ENCODE measurements at regions not wholly inside any gene's neighbourhood (a gene's known extent, or its start where the extent isn't known, plus 50 kb on each side); places are given as distances from the start of the nearest gene placed in this dataset.

DNA sequence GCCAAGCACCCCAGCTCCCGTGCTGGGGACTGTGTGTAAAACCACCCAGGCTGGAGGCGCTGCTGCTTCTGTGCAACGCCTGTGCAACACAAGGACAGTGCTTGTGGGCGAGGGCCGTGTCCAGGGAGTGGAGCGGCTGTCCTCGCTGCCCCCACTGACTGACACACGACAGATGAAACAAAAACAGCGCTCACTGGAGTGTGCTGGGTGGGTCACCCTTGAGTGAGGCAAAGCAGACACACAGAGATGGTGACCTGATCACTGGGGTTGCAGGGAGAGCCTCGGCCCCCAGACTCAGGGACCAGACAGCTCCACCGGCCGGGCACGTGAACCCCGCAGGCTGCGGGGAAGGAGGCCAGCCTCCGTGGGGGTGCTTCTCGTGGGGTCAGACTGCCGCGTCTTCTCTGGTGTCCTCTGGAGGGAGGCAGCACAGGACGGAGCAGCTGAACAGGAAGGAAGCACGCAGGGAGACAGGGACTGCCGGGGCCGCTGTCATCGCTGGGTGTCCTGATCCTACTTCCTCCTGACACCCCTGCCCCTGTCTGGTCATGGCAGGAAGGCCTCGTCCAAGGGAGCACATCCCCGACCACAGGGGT lies 75.9 kb upstream of the CST7 start:
- Histone ChIP-seq H3K14ac (ENCODE audit: low read length) (peak overlapping the region; percentile 48), H2BK12ac (ENCODE audit: low read length) (no peak overlapping the region), H3K27me3 (ENCODE audit: control insufficient read depth in 3 of 3, insufficient read depth in 3 of 3, low read depth in 1 of 3, low read length in 3 of 3) (no peaks in the 10 kb centered on the region), H3K9ac (ENCODE audit: low read depth, low read length, poor library complexity) (no peak overlapping the region), H3K4me1 (ENCODE audit: control insufficient read depth in 2 of 2, insufficient read depth in 1 of 2, low read depth in 1 of 2, low read length in 2 of 2) (peaks cover 0 to 8% of the 10 kb centered on the region in 2 donors), H3K9me3 (replicated peaks in 1 of 2; ENCODE audit: control insufficient read depth in 2 of 2, insufficient read depth in 1 of 2, low read depth in 1 of 2, low read length in 2 of 2) (no peaks in the 10 kb centered on the region), H3K4me2 (ENCODE audit: insufficient read depth, low read length, poor library complexity, severe bottlenecking) (no peak overlapping the region), H3K23ac (ENCODE audit: low read depth, low read length, poor library complexity) (peak overlapping the region; percentile 74), H3K27ac (replicated peaks; ENCODE audit: low read length) (no peak overlapping the region), H3K4me3 (ENCODE audit: low read length in 2 of 2) (no peak overlapping the region), H3K4ac (ENCODE audit: low read length) (no peak overlapping the region), H4K91ac (ENCODE audit: low read depth, low read length, poor library complexity) (no peak overlapping the region), H2BK15ac (ENCODE audit: low read length) (no peak overlapping the region), H3K18ac (ENCODE audit: low read length) (peak overlapping the region; percentile 80), H3K36me3 (replicated peaks in 1 of 2; ENCODE audit: control insufficient read depth in 2 of 2, insufficient read depth in 2 of 2, low read length in 2 of 2) (no peaks in the 10 kb centered on the region), H2AFZ (ENCODE audit: low read length) (no peak overlapping the region), H4K8ac (ENCODE audit: low read depth, low read length) (no peak overlapping the region), H2BK120ac (ENCODE audit: low read depth, low read length) (no peak overlapping the region), H2AK5ac (ENCODE audit: low read depth, low read length) (peak overlapping the region; percentile 57), H2BK5ac (ENCODE audit: low read length) (no peak overlapping the region), H3K79me1 (ENCODE audit: low read depth, low read length) (no peaks in the 10 kb centered on the region)
- WGBS, 2 donors (ENCODE audit: extremely low coverage in 2 of 2, insufficient read length in 2 of 2, insufficient replicate concordance in 1 of 2) = no CpG with 5 or more reads among the region's 26 CpGs
- no peak for DNase-seq (ENCODE audit: low spot score)

DNA sequence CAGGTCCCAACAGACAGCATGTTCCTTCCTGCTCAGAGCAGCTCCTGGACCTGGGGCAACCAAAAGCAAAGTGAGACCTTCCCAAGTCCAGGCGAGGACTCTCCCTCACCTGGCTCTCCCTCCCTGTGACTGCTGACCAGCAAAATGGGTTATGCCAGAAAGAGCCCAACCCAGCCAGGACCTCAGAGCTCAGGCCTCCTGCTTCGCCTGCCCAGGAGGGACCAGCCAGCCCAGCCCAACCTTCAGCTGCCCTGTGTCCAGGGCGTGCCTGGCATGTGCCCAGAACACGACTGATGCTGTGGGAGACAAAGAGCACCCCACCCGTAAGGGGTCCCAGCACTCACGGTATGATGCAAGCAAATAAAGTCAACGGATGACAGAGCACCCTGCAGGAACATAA lies 74.0 kb upstream of the CST7 start:
- H2AFZ ChIP-seq (ENCODE audit: low read length) = no peak overlapping the region
- H3K36me3 ChIP-seq (replicated peaks in 1 of 2; ENCODE audit: control insufficient read depth in 2 of 2, insufficient read depth in 2 of 2, low read length in 2 of 2) = no peaks in the 10 kb centered on the region
- no peak overlapping the region for H3K4me3 ChIP-seq (ENCODE audit: low read length in 2 of 2)
- H3K4me2 ChIP-seq (ENCODE audit: insufficient read depth, low read length, poor library complexity, severe bottlenecking) = no peak overlapping the region
- WGBS, 2 donors (ENCODE audit: extremely low coverage in 2 of 2, insufficient read length in 2 of 2, insufficient replicate concordance in 1 of 2) = no CpG with 5 or more reads among the region's 7 CpGs
- no peak overlapping the region for H2BK120ac ChIP-seq (ENCODE audit: low read depth, low read length)
- H2AK5ac ChIP-seq (ENCODE audit: low read depth, low read length) = no peak overlapping the region
- H4K8ac ChIP-seq (ENCODE audit: low read depth, low read length) = peak overlapping the region; percentile 52
- H2BK12ac ChIP-seq (ENCODE audit: low read length) = peak overlapping the region; percentile 73
- H3K14ac ChIP-seq (ENCODE audit: low read length) = no peak overlapping the region
- H3K9ac ChIP-seq (ENCODE audit: low read depth, low read length, poor library complexity) = peak overlapping the region; percentile 3
- no peak overlapping the region for H2BK15ac ChIP-seq (ENCODE audit: low read length)
- H2BK5ac ChIP-seq (ENCODE audit: low read length) = no peak overlapping the region
- no peaks in the 10 kb centered on the region for H3K27me3 ChIP-seq (ENCODE audit: control insufficient read depth in 3 of 3, insufficient read depth in 3 of 3, low read depth in 1 of 3, low read length in 3 of 3)
- peak overlapping the region; percentile 47 for H3K23ac ChIP-seq (ENCODE audit: low read depth, low read length, poor library complexity)
- peak overlapping the region; percentile 42 for H3K18ac ChIP-seq (ENCODE audit: low read length)
- H3K4me1 ChIP-seq (ENCODE audit: control insufficient read depth in 2 of 2, insufficient read depth in 1 of 2, low read depth in 1 of 2, low read length in 2 of 2) = peaks cover 0 to 8% of the 10 kb centered on the region in 2 donors
- H3K27ac ChIP-seq (replicated peaks; ENCODE audit: low read length) = no peak overlapping the region
- no peak for DNase-seq (ENCODE audit: low spot score)
- no peaks in the 10 kb centered on the region for H3K79me1 ChIP-seq (ENCODE audit: low read depth, low read length)
- H4K91ac ChIP-seq (ENCODE audit: low read depth, low read length, poor library complexity) = no peak overlapping the region
- no peaks in the 10 kb centered on the region for H3K9me3 ChIP-seq (replicated peaks in 1 of 2; ENCODE audit: control insufficient read depth in 2 of 2, insufficient read depth in 1 of 2, low read depth in 1 of 2, low read length in 2 of 2)
- H3K4ac ChIP-seq (ENCODE audit: low read length) = no peak overlapping the region

DNA sequence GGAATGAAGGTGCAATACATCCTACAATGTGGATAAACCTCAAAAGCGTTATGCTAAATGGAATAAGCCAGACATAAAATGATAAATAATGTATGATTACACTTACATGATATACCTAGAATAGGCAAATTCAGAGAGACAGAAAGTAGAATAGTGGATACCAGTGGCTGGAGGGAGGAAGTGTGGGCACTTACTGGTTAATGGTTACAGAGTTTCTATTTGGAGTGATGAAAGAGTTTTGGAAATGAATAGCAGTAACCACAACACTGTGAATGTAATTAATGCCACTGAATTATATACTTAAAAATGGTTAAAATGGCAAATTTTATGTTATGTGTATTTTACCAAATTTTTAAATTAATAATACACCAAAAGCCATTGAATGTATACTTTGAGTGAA lies 71.4 kb upstream of the CST7 start:
- no peaks in the 10 kb centered on the region for H3K4me1 ChIP-seq (ENCODE audit: control insufficient read depth in 2 of 2, insufficient read depth in 1 of 2, low read depth in 1 of 2, low read length in 2 of 2)
- H3K18ac ChIP-seq (ENCODE audit: low read length) = no peak overlapping the region
- no peak overlapping the region for H3K4ac ChIP-seq (ENCODE audit: low read length)
- no peak overlapping the region for H3K14ac ChIP-seq (ENCODE audit: low read length)
- no peak overlapping the region for H3K27ac ChIP-seq (replicated peaks; ENCODE audit: low read length)
- no peak overlapping the region for H4K91ac ChIP-seq (ENCODE audit: low read depth, low read length, poor library complexity)
- H3K23ac ChIP-seq (ENCODE audit: low read depth, low read length, poor library complexity) = no peak overlapping the region
- peaks cover 0 to 1% of the 10 kb centered on the region in 2 donors for H3K9me3 ChIP-seq (replicated peaks in 1 of 2; ENCODE audit: control insufficient read depth in 2 of 2, insufficient read depth in 1 of 2, low read depth in 1 of 2, low read length in 2 of 2)
- H3K9ac ChIP-seq (ENCODE audit: low read depth, low read length, poor library complexity) = no peak overlapping the region
- no peak overlapping the region for H2BK5ac ChIP-seq (ENCODE audit: low read length)
- no CpG with 5 or more reads among the region's 1 CpG for WGBS, 2 donors (ENCODE audit: extremely low coverage in 2 of 2, insufficient read length in 2 of 2, insufficient replicate concordance in 1 of 2)
- DNase-seq (ENCODE audit: low spot score) = no peak
- no peak overlapping the region for H3K4me2 ChIP-seq (ENCODE audit: insufficient read depth, low read length, poor library complexity, severe bottlenecking)
- H2AFZ ChIP-seq (ENCODE audit: low read length) = no peak overlapping the region
- no peak overlapping the region for H4K8ac ChIP-seq (ENCODE audit: low read depth, low read length)
- no peaks in the 10 kb centered on the region for H3K27me3 ChIP-seq (ENCODE audit: control insufficient read depth in 3 of 3, insufficient read depth in 3 of 3, low read depth in 1 of 3, low read length in 3 of 3)
- H3K4me3 ChIP-seq (ENCODE audit: low read length in 2 of 2) = no peak overlapping the region
- H3K36me3 ChIP-seq (replicated peaks in 1 of 2; ENCODE audit: control insufficient read depth in 2 of 2, insufficient read depth in 2 of 2, low read length in 2 of 2) = no peaks in the 10 kb centered on the region
- H3K79me1 ChIP-seq (ENCODE audit: low read depth, low read length) = no peaks in the 10 kb centered on the region
- no peak overlapping the region for H2BK12ac ChIP-seq (ENCODE audit: low read length)
- H2AK5ac ChIP-seq (ENCODE audit: low read depth, low read length) = no peak overlapping the region
- H2BK15ac ChIP-seq (ENCODE audit: low read length) = no peak overlapping the region
- no peak overlapping the region for H2BK120ac ChIP-seq (ENCODE audit: low read depth, low read length)

DNA sequence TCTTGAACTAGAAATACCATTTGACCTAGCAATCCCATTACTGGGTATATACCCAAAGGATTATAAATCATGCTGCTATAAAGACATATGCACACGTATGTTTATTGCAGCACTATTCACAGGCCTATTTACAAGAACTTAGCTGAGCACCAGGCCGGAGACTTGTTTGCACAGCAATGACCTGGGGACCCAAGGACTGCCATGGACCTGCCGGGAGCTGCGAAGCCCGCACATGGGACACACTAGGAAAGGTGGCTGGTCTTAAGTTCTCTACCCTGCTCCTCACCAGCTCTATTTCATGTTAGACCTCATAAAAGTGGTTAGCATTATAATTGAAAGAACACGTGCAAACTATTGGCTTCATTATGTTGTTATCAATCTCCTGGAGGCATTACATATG lies 70.4 kb upstream of the CST7 start:
- H3K4ac ChIP-seq (ENCODE audit: low read length) = no peak overlapping the region
- H3K18ac ChIP-seq (ENCODE audit: low read length) = no peak overlapping the region

More for the DNA sequence above, 70.4 kb upstream of the CST7 start:
- no peak overlapping the region for H3K4me2 ChIP-seq (ENCODE audit: insufficient read depth, low read length, poor library complexity, severe bottlenecking)
- DNase-seq (ENCODE audit: low spot score) = no peak
- H2AFZ ChIP-seq (ENCODE audit: low read length) = no peak overlapping the region
- H4K8ac ChIP-seq (ENCODE audit: low read depth, low read length) = no peak overlapping the region
- no peak overlapping the region for H3K4me3 ChIP-seq (ENCODE audit: low read length in 2 of 2)
- no peaks in the 10 kb centered on the region for H3K4me1 ChIP-seq (ENCODE audit: control insufficient read depth in 2 of 2, insufficient read depth in 1 of 2, low read depth in 1 of 2, low read length in 2 of 2)
- H3K79me1 ChIP-seq (ENCODE audit: low read depth, low read length) = no peaks in the 10 kb centered on the region
- no peak overlapping the region for H2BK5ac ChIP-seq (ENCODE audit: low read length)
- H2AK5ac ChIP-seq (ENCODE audit: low read depth, low read length) = no peak overlapping the region
- no peak overlapping the region for H3K27ac ChIP-seq (replicated peaks; ENCODE audit: low read length)
- H2BK120ac ChIP-seq (ENCODE audit: low read depth, low read length) = no peak overlapping the region
- no peak overlapping the region for H4K91ac ChIP-seq (ENCODE audit: low read depth, low read length, poor library complexity)
- H3K9ac ChIP-seq (ENCODE audit: low read depth, low read length, poor library complexity) = no peak overlapping the region
- no peak overlapping the region for H2BK12ac ChIP-seq (ENCODE audit: low read length)
- no peak overlapping the region for H2BK15ac ChIP-seq (ENCODE audit: low read length)
- H3K23ac ChIP-seq (ENCODE audit: low read depth, low read length, poor library complexity) = no peak overlapping the region
- peaks cover 0 to 5% of the 10 kb centered on the region in 2 donors for H3K9me3 ChIP-seq (replicated peaks in 1 of 2; ENCODE audit: control insufficient read depth in 2 of 2, insufficient read depth in 1 of 2, low read depth in 1 of 2, low read length in 2 of 2)
- WGBS, 2 donors (ENCODE audit: extremely low coverage in 2 of 2, insufficient read length in 2 of 2, insufficient replicate concordance in 1 of 2) = no CpG with 5 or more reads among the region's 6 CpGs
- no peak overlapping the region for H3K14ac ChIP-seq (ENCODE audit: low read length)
- H3K27me3 ChIP-seq (ENCODE audit: control insufficient read depth in 3 of 3, insufficient read depth in 3 of 3, low read depth in 1 of 3, low read length in 3 of 3) = no peaks in the 10 kb centered on the region
- H3K36me3 ChIP-seq (replicated peaks in 1 of 2; ENCODE audit: control insufficient read depth in 2 of 2, insufficient read depth in 2 of 2, low read length in 2 of 2) = no peaks in the 10 kb centered on the region
